ENCODE measurements at regions not wholly inside any gene's neighbourhood (a gene's known extent, or its start where the extent isn't known, plus 50 kb on each side); places are given as distances from the start of the nearest gene placed in this dataset.

DNA sequence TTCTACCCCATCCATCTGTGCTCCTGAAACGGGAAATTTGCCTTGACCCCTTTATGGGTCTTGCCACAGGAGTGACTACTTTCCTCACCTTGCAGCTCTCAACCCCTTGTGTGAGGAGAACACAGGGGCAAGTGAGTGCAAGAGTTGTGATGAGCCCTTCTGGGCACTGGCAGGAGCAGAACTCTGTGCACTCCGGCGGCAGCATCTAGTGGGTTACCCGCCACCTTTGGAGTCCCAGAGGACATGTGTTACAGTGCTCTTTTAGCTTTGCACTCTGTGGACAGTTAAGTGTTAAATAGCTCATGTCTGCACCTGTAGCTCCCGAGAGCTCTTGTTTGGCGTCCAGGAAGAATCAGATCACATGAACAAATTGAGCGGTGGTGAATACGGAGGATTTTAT is 940.2 kb downstream of the GRIK2 start (continued):
- TF ChIP-seq RBBP5 (IDR thresholded peaks at IDR 0.05; ENCODE audit: borderline replicate concordance, low read depth, low read length), result no peak

All from H1 (cell line).